ENCODE measurements at regions not wholly inside any gene's neighbourhood (a gene's known extent, or its start where the extent isn't known, plus 50 kb on each side); places are given as distances from the start of the nearest gene placed in this dataset.

Small RNA genes in the stretch of these regions (small RNA-seq; reads per million reads assigned to genes)
- 0 reads per million in 4 donors for gene RNU6-413P
